ENCODE measurements at regions not wholly inside any gene's neighbourhood (a gene's known extent, or its start where the extent isn't known, plus 50 kb on each side); places are given as distances from the start of the nearest gene placed in this dataset.

DNA sequence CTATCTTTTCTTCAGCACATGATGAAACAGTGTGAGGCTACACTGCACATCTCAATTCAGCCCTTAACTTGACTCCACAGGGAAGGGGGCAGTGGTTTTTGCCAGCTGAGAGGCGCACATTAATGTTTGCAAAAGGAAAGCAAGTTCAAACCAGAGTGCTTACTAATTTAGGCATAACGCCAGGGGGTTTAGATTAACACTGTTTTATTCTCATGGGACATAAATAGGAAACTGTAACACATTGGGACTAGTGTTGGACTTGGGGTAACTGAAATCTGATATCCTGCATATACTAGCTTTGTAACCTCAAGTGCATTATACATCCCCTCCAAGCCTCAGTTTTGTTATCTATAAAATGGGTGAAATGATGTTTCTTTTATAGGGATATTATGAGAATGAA lies 821.2 kb upstream of the ID2 start:
- TF ChIP-seq, protein P1, sequence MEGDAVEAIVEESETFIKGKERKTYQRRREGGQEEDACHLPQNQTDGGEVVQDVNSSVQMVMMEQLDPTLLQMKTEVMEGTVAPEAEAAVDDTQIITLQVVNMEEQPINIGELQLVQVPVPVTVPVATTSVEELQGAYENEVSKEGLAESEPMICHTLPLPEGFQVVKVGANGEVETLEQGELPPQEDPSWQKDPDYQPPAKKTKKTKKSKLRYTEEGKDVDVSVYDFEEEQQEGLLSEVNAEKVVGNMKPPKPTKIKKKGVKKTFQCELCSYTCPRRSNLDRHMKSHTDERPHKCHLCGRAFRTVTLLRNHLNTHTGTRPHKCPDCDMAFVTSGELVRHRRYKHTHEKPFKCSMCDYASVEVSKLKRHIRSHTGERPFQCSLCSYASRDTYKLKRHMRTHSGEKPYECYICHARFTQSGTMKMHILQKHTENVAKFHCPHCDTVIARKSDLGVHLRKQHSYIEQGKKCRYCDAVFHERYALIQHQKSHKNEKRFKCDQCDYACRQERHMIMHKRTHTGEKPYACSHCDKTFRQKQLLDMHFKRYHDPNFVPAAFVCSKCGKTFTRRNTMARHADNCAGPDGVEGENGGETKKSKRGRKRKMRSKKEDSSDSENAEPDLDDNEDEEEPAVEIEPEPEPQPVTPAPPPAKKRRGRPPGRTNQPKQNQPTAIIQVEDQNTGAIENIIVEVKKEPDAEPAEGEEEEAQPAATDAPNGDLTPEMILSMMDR (IDR thresholded peaks at IDR 0.05), result no peak
- no peak for TF ChIP-seq EP300 (IDR thresholded peaks at IDR 0.05)
- TF ChIP-seq, protein P2, sequence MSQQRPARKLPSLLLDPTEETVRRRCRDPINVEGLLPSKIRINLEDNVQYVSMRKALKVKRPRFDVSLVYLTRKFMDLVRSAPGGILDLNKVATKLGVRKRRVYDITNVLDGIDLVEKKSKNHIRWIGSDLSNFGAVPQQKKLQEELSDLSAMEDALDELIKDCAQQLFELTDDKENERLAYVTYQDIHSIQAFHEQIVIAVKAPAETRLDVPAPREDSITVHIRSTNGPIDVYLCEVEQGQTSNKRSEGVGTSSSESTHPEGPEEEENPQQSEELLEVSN (IDR thresholded peaks at IDR 0.05; ENCODE audit: borderline replicate concordance, low read depth), result no peak
- TF ChIP-seq RARB (CRISPR knock-in tag; IDR thresholded peaks at IDR 0.05), result no peak
- no peak for TF ChIP-seq SMC3 (IDR thresholded peaks at IDR 0.05)
- TF ChIP-seq MAZ (IDR thresholded peaks at IDR 0.05; ENCODE audit: borderline replicate concordance, low read depth, low read length), result no peak
